Activated B cell treated with CpG ODN at 0.5 μM for 24 hours (primary cell): ENCODE measurements at regions not wholly inside any gene's neighbourhood (a gene's known extent, or its start where the extent isn't known, plus 50 kb on each side); places are given as distances from the start of the nearest gene placed in this dataset.

Experiments used
- ATAC-seq: fragments of 200-7000 bp; cut with Tn5 transposase; one replicate; pipeline ENCODE4 v1.10.0; 2021; ENCODE audit warnings: low read depth, mild to moderate bottlenecking, moderate library complexity
- CTCF ChIA-PET: fragments of 350-600 bp; sonication (Branson Sonifier 250); formaldehyde crosslinking; loops from one replicate; lab custom pipeline; 2021; ENCODE audit warnings: antibody characterized with exemption; lab: Charles Lee
- POLR2A ChIA-PET: fragments of 350-600 bp; sonication (Branson Sonifier 250); formaldehyde crosslinking; loops from one replicate; lab custom pipeline; 2021; ENCODE audit warnings: antibody characterized with exemption; lab: Charles Lee
- DNase-seq: peaks from one replicate; pipeline ENCODE4 v3.0.0; 2022
- H3K27ac Mint-ChIP-seq: one replicate; pipeline ENCODE4 v1.8.0; 2020; ENCODE audit warnings: mixed read lengths
- H3K27me3 Mint-ChIP-seq: one replicate; pipeline ENCODE4 v1.8.0; 2021; ENCODE audit warnings: mixed read lengths
- H3K36me3 Mint-ChIP-seq: one replicate; pipeline ENCODE4 v1.8.0; 2021; ENCODE audit warnings: low read depth, mixed read lengths
- H3K4me1 Mint-ChIP-seq: one replicate; pipeline ENCODE4 v1.8.0; 2021; ENCODE audit warnings: mixed read lengths
- H3K4me3 Mint-ChIP-seq: one replicate; pipeline ENCODE4 v1.8.0; 2020; ENCODE audit warnings: mild to moderate bottlenecking, mixed read lengths
- H3K9me3 Mint-ChIP-seq: one replicate; pipeline ENCODE4 v1.8.0; 2020; ENCODE audit warnings: mixed read lengths
- intact Hi-C: fragments of 100-400 bp; cut with micrococcal nuclease; formaldehyde crosslinking; loops from one replicate; pipeline ENCODE4 v1.15.1; 2024
- TF ChIP-seq, protein P1 (sequence below): fragments of 200-600 bp; IDR thresholded peaks from one replicate; pipeline ENCODE4 v1.8.0; 2022; ENCODE audit warnings: antibody characterized with exemption, mild to moderate bottlenecking

DNA sequence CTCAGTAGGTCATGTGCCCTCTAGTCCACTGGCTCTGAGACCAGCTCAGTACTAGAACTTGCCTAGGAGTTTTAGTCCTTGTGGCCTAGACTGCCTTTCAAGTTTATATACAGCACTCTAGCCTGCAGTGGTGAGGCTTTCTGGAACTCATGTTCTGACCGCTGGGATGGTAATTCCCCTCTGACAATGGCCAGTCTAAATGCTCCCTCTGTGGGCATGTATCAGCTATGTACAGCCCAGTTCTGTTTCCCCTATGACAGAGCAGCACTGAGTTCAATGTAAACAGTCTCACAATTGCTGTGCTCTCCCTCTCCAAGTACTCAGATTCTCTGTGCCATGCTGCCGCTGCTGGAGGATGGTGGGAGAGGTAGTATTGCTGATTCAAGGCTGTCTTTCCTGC is 68.6 kb upstream of the SLC27A6 start:
- TF ChIP-seq, protein P1, sequence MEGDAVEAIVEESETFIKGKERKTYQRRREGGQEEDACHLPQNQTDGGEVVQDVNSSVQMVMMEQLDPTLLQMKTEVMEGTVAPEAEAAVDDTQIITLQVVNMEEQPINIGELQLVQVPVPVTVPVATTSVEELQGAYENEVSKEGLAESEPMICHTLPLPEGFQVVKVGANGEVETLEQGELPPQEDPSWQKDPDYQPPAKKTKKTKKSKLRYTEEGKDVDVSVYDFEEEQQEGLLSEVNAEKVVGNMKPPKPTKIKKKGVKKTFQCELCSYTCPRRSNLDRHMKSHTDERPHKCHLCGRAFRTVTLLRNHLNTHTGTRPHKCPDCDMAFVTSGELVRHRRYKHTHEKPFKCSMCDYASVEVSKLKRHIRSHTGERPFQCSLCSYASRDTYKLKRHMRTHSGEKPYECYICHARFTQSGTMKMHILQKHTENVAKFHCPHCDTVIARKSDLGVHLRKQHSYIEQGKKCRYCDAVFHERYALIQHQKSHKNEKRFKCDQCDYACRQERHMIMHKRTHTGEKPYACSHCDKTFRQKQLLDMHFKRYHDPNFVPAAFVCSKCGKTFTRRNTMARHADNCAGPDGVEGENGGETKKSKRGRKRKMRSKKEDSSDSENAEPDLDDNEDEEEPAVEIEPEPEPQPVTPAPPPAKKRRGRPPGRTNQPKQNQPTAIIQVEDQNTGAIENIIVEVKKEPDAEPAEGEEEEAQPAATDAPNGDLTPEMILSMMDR: no peak
- H3K36me3 Mint-ChIP-seq: no peaks in the 10 kb centered on the region
- no peak overlapping the region for H3K4me3 Mint-ChIP-seq
- no peak overlapping the region for H3K27ac Mint-ChIP-seq
- CTCF ChIA-PET: no interaction called here
- H3K9me3 Mint-ChIP-seq: peaks cover 3% of the 10 kb centered on the region
- H3K4me1 Mint-ChIP-seq: no peaks in the 10 kb centered on the region
- no peaks in the 10 kb centered on the region for H3K27me3 Mint-ChIP-seq
- ATAC-seq: no peak
- no peak for DNase-seq
- intact Hi-C loops: no loop called here
- POLR2A ChIA-PET: no interaction called here

DNA sequence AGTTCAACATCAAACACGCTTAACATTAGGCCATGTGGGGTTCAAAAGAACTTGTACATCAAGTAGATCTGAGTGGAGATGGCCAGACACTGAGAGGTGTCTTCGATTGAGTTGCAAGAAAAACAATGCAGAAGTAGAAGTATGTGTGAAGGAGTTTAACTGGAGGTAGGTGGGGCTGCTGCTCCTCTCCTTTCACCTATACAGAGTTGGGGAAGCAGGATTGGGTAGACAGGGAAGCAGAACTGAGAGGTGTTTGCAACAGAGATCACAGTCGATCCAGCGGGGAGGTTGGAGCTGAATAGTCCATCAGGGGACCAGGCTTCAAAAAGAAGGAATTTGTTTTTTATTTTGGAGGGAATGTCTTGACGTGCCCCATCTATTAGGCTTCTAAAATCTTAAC is 61.7 kb upstream of the SLC27A6 start:
- POLR2A ChIA-PET: no interaction called here
- TF ChIP-seq, protein P1: no peak
- intact Hi-C loops: no loop called here

DNA sequence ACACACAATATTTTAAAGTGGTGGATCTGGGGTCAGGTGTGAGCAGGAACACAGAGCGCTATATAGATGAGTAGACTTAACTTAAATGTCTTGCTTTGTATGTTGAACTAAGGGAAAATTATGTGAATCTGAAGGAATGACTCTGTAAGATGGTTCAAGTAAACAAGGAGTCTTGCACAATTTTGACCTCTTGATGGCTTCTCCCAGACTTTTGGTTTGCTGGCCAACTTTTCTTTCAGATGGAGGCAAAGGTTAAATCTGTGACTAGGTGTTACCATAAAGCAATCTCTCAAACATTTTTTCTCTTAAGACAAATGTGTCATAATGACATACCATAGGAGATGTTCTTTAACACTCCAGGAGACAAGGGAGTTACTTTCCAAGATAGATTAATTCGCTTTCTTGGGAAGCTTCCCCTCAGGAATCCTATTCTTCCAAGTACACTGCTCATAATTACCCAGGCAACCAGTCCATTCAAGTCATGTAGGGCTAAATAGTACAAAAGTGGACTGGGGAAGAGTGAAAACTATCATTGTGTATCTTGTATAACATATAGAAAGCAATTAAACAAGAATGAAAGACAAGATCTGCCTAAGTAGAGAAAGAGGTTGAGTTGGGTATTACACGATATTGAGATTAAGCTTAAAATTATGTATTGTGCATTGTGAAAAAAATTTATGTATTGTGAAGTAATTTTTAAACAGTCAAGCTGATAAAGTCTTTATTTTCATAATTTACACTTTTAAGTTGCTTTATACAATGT is 60.3 kb upstream of the SLC27A6 start:
- no peaks in the 10 kb centered on the region for H3K36me3 Mint-ChIP-seq
- no peak for ATAC-seq
- ChIA-PET POLR2A (interaction anchor here (0.6 kb wide), 1 partner anchor 1567 kb away, joined by 3 read pairs; no protein-coding TSS in a partner anchor), CTCF (interaction anchor here (1.2 to 2.3 kb wide), 4 partner anchors 14 to 865 kb away, joined by 3 to 17 read pairs (median 7); no protein-coding TSS in a partner anchor)
- no peaks in the 10 kb centered on the region for H3K9me3 Mint-ChIP-seq
- no peaks in the 10 kb centered on the region for H3K27me3 Mint-ChIP-seq
- H3K4me1 Mint-ChIP-seq: no peaks in the 10 kb centered on the region
- no peak overlapping the region for H3K27ac Mint-ChIP-seq
- TF ChIP-seq, protein P1: no peak
- no peak for DNase-seq
- H3K4me3 Mint-ChIP-seq: no peak overlapping the region
- intact Hi-C loops: loop anchor here (1.0 kb wide), 6 partner anchors 189 to 1341 kb away; partner anchors contain the start of gene ISOC1

More for the DNA sequence above, 61.7 kb upstream of the SLC27A6 start:
- DNase-seq (no peak), ATAC-seq (no peak)
- no peaks in the 10 kb centered on the region for H3K4me1 Mint-ChIP-seq
- H3K36me3 Mint-ChIP-seq: no peaks in the 10 kb centered on the region
- H3K27me3 Mint-ChIP-seq: no peaks in the 10 kb centered on the region
- no peaks in the 10 kb centered on the region for H3K9me3 Mint-ChIP-seq
- no peak overlapping the region for H3K4me3 Mint-ChIP-seq
- CTCF ChIA-PET: interaction anchor here (2.1 kb wide), 1 partner anchor 864 kb away, joined by 8 read pairs; no protein-coding TSS in a partner anchor
- no peak overlapping the region for H3K27ac Mint-ChIP-seq

DNA sequence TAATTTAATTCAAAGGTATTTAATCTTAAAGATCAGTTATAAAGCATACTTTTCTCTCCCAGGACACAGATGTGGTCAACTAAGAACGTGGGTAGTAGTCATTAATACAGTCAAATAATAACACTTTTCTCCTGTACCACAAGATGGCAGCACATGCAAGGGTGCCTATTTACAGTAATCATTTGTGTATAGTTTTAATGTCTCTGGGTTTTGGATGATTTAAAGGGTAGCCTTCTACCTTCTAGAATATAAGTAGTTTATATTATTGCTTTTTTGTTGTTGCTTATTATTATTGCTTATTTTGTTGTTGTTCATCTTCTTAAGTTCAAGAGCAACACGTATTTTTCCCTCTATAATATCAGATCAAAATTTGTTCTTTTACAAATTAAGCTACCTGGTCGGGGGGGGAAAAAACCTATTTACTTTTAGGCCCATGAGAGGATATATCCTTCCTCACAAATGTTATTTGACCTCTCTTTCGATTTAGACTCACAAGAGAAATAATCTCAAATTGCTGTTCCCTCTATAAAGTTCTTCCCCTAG is 59.6 kb upstream of the SLC27A6 start:
- no peak overlapping the region for H3K27ac Mint-ChIP-seq
- H3K27me3 Mint-ChIP-seq: no peaks in the 10 kb centered on the region
- no peaks in the 10 kb centered on the region for H3K9me3 Mint-ChIP-seq
- POLR2A ChIA-PET: interaction anchor here (0.6 kb wide), 1 partner anchor 1567 kb away, joined by 3 read pairs; no protein-coding TSS in a partner anchor
- ATAC-seq: peak; percentile 49
- DNase-seq: no peak
- intact Hi-C loops: loop anchor here (1.0 kb wide), 6 partner anchors 189 to 1341 kb away; partner anchors contain the start of gene ISOC1
- H3K4me1 Mint-ChIP-seq: no peaks in the 10 kb centered on the region
- H3K36me3 Mint-ChIP-seq: no peaks in the 10 kb centered on the region
- CTCF ChIA-PET: interaction anchor here (1.2 to 2.3 kb wide), 6 partner anchors 8 to 865 kb away, joined by 3 to 17 read pairs (median 5); partner anchors contain the start of gene ISOC1
- no peak overlapping the region for H3K4me3 Mint-ChIP-seq
- TF ChIP-seq, protein P1: peak; percentile 77

DNA sequence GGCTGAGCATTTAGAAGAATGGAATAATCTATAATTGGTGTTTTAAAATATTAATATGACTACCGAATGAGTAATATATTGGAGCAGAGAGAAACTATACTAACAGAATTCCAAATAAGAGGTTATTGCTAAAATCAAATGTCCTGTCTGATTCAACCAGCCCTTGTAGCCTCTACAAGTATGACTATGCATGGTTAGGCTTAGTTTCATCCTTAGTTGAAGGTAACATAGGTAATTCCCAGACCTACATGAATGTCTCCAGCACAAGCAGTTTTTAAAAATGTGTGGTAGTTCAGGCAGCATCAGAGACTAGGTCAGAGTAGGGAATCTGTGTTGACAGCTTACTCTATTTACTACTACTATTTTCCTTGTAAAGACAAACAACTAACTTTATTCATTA is 51.7 kb upstream of the SLC27A6 start:
- Mint-ChIP-seq H3K27me3 (no peaks in the 10 kb centered on the region), H3K9me3 (no peaks in the 10 kb centered on the region), H3K27ac (no peak overlapping the region), H3K4me1 (no peaks in the 10 kb centered on the region), H3K4me3 (no peak overlapping the region), H3K36me3 (no peaks in the 10 kb centered on the region)
- intact Hi-C loops: no loop called here
- DNase-seq (no peak), ATAC-seq (no peak)
- POLR2A ChIA-PET: no interaction called here
- CTCF ChIA-PET: no interaction called here
- TF ChIP-seq, protein P1: no peak
